Neural cell (in vitro differentiated cells): ENCODE measurements at regions not wholly inside any gene's neighbourhood (a gene's known extent, or its start where the extent isn't known, plus 50 kb on each side); places are given as distances from the start of the nearest gene placed in this dataset.

Experiments
- POLR2AphosphoS5 ChIP-seq: IDR thresholded peaks from 2 replicates; pipeline ENCODE4 v1.6.1; 2012
- TF ChIP-seq, protein P1 (sequence below): fragments of 450-650 bp; IDR thresholded peaks from 2 replicates; pipeline ENCODE4 v1.5.1; 2014; ENCODE audit warnings: antibody characterized with exemption, mild to moderate bottlenecking, moderate library complexity; ENCODE audit not compliant: poor library complexity, severe bottlenecking
- TF ChIP-seq, protein P2 (sequence below): IDR thresholded peaks from 2 replicates; pipeline ENCODE4 v1.6.1; 2012; ENCODE audit warnings: borderline replicate concordance

DNA sequence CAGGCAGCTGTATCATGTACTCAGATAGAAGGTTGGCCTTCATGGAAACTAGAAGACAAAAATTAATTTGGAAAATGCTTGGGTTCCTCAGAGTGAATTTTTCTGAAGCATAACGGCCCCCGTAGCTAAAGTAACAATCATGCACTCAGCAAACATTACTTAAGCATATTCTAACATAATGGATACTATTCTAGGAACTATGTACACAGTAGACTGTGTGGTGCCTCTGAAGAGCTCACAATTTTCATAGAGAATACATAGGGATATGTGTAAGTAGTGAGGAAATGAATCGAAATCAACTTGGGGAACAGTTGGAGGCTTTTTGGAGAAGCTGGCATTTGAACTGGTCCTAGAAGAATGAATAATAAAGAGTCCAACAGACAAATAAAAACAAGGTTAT, 1045.0 kb downstream of the GLUD2 start:
- TF ChIP-seq, protein P1, sequence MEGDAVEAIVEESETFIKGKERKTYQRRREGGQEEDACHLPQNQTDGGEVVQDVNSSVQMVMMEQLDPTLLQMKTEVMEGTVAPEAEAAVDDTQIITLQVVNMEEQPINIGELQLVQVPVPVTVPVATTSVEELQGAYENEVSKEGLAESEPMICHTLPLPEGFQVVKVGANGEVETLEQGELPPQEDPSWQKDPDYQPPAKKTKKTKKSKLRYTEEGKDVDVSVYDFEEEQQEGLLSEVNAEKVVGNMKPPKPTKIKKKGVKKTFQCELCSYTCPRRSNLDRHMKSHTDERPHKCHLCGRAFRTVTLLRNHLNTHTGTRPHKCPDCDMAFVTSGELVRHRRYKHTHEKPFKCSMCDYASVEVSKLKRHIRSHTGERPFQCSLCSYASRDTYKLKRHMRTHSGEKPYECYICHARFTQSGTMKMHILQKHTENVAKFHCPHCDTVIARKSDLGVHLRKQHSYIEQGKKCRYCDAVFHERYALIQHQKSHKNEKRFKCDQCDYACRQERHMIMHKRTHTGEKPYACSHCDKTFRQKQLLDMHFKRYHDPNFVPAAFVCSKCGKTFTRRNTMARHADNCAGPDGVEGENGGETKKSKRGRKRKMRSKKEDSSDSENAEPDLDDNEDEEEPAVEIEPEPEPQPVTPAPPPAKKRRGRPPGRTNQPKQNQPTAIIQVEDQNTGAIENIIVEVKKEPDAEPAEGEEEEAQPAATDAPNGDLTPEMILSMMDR, result no peak
- TF ChIP-seq, protein P2, sequence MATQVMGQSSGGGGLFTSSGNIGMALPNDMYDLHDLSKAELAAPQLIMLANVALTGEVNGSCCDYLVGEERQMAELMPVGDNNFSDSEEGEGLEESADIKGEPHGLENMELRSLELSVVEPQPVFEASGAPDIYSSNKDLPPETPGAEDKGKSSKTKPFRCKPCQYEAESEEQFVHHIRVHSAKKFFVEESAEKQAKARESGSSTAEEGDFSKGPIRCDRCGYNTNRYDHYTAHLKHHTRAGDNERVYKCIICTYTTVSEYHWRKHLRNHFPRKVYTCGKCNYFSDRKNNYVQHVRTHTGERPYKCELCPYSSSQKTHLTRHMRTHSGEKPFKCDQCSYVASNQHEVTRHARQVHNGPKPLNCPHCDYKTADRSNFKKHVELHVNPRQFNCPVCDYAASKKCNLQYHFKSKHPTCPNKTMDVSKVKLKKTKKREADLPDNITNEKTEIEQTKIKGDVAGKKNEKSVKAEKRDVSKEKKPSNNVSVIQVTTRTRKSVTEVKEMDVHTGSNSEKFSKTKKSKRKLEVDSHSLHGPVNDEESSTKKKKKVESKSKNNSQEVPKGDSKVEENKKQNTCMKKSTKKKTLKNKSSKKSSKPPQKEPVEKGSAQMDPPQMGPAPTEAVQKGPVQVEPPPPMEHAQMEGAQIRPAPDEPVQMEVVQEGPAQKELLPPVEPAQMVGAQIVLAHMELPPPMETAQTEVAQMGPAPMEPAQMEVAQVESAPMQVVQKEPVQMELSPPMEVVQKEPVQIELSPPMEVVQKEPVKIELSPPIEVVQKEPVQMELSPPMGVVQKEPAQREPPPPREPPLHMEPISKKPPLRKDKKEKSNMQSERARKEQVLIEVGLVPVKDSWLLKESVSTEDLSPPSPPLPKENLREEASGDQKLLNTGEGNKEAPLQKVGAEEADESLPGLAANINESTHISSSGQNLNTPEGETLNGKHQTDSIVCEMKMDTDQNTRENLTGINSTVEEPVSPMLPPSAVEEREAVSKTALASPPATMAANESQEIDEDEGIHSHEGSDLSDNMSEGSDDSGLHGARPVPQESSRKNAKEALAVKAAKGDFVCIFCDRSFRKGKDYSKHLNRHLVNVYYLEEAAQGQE, result no peak
- TF ChIP-seq POLR2AphosphoS5, result no peak
